D721Med (cell line): ENCODE measurements at regions not wholly inside any gene's neighbourhood (a gene's known extent, or its start where the extent isn't known, plus 50 kb on each side); places are given as distances from the start of the nearest gene placed in this dataset.

Source experiments
- DNase-seq: peaks from one replicate; pipeline ENCODE4 v3.0.0; 2011; ENCODE audit warnings: low spot score; ENCODE audit not compliant: insufficient read length
- FAIRE-seq: peaks from 2 replicates; lab custom pipeline; 2011; peaks lifted over from hg19 to GRCh38; lab: Jason Lieb, UNC
- CTCF ChIP-seq: IDR thresholded peaks from 2 replicates; pipeline ENCODE4 v1.5.1; 2012; ENCODE audit warnings: mild to moderate bottlenecking, control low read depth; ENCODE audit not compliant: insufficient read depth; ENCODE audit errors: missing control alignments

DNA sequence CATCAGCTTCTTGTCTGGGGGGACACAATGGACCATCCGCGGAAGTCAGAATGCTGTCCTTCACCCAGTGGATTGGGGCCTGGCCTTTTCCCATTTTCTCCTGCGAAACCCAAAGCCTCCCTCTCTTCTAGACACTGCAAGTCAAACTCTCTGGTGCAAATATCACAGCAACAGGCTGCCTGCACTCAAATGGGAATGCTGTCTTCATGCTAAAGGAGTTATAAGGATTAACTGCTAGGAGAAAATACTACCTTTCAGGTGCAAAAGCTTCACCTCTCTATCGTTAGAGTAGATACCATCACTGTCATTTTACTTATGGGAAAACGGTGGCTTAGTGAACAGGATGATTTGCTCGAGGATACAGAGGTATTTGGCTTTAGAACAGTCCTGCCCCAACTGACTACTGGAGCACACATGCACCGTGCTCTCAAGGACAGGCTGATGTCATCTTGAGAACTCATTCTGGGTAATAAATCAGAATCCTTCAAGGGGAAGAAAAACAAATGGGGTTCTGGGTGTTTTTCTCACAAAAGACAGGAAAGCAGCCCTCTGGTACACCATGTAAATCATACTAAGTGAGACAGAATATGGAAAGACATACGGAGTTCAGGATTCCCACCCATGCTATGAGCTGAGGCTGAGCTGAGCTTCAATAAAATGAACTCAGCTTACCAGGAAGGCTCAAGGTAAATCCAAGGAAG is 100.9 kb downstream of the SAMD9 start:
- TF ChIP-seq CTCF: no peak
- DNase-seq (no peak), FAIRE-seq (no peak)

DNA sequence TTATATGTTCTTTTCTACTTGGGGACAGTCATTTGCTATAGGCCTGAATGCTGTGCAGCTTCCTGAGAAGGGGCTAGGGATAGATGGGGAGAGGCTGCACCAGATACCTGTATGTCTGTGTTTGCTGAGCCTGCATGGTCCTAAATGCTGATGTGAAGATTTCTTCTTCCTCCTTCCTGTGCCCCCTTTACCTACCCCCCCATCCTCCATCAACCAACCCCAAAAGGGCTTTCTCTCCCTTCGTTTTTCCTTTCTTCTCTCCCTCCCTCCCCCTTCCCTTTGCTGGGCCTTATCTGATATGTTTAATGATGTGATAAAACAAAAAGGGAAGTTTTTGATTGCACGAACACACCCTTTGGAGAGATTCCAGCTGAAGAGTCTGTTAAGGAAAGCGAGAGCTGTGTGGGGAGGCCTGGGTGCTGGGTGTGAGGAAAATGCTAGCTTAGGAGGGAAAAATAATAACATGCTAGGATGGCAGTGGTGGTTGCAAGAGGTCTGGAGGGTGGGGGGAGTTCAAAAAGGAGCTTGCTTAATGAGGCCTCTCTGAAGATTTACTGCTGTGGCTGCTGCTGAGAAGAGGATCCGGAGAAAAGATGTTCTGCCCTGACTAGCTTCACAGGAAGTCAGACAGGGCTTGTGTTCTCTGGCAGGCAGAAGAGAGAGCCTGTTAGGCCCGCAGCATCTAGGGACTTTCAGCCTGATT is 101.8 kb downstream of the SAMD9 start:
- no peak for TF ChIP-seq CTCF
- FAIRE-seq: no peak
- DNase-seq: no peak

DNA sequence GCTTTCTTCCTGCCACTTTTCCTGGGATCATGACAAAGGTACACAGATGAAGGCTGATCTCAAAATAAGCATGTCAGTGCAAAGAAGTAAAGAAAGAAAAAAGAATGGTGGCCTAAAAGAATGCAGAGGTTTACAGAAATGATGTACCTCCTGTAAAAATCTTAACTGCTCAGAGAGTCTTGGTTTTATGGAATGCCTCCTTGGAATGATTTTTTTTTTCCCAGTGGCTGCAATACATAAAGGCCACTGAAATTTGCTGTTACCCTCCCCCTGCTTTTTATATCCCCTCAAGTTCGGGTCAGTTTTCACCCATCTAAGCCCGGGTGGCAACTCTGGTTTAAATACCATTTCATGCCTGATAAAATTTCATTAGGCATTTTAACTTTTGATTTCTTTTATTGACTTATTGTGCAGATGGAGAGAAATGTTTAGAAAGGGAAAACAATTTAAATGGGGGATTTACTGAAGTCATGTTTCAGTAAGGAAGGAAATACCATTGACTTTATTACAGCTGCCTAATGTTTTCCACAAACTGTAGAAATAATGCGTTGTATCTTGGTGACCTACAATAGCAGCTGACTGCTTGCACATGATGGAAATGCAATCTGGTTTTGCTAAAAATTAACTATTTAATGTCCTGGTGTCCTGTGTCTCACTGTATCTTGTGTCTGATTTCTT is 102.5 kb downstream of the SAMD9 start:
- FAIRE-seq (no peak), DNase-seq (no peak)
- TF ChIP-seq CTCF: no peak

- no peak for DNase-seq
- no peak for FAIRE-seq
- no peak for TF ChIP-seq CTCF
Observed at GRCh38 chr7:93014410-93014809, 103.4 kb downstream of the SAMD9 start.

DNA sequence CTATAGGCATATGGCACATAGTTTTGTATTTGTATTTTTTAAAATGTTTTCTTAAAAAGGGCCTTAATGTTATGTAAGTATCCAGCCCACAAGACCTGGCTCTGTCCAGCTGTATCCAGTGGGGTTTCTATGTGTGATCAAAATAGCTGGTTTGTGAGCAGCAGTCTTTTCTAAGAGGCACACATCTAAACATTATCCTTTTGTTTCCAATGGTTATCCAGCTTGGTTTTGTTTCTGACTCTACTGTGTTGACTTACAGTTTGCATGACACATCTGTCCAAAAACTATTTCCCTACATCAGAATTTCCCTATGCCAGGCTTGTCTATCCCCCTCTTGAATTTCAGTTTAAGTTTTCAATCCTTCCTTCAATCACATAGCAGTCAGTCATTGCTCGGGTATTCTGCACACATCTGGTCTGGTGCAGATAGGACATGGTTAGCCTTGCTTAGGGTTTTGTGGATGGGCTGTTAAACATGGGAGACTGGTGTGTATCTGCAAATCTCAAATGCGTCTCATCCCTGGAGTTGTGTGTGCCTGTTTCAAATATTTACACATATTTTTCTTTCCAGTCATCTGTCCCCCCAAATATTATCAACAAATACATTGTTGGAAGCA is 104.2 kb downstream of the SAMD9 start:
- DNase-seq: no peak
- no peak for TF ChIP-seq CTCF
- no peak for FAIRE-seq

DNA sequence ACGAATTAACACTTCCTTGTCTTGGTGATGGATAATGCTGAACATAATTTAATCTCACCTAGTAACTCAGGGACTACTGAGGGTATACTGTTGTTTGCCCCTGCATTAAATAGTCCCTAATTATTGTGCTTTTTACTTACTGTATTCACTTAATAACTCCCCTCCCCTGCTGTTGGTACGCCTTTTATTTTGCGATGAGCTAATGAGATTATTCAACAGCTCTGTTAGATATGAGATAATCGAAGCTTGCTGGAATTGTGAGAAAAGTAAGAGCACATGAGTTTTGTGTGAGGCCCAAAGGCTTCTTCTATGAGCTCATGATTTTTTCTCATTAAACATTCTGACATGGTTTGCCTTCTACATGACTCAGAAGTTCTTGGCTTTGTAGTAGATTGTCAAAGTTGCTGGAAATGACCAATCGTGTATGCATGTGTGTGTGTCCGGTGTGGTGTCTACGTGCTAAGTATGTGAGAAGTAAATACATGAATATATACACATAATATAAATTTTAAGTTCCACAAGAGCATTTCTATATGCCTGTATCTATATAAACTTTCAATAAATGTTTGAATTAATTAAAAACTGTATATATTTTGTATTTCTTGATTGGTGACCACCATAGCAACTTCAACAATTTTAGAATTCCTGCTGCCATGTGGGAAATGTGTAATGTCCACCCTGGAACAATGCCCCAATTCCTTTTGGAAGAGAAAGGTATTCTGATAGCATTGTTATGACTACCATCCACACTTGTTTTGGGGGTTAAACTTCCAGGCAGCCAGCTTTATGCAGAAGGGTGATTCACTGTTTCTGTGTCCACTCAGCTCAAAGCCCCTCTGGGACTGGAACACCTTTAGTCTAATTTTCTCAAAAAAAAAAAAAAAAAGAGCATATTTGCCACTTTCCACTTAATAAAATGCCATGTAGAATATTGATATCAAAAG is 106.2 kb downstream of the SAMD9 start:
- DNase-seq (no peak), FAIRE-seq (peak; percentile 25)

More for the DNA sequence above, 106.2 kb downstream of the SAMD9 start:
- no peak for TF ChIP-seq CTCF
